ENCODE measurements at regions not wholly inside any gene's neighbourhood (a gene's known extent, or its start where the extent isn't known, plus 50 kb on each side); places are given as distances from the start of the nearest gene placed in this dataset.

DNA sequence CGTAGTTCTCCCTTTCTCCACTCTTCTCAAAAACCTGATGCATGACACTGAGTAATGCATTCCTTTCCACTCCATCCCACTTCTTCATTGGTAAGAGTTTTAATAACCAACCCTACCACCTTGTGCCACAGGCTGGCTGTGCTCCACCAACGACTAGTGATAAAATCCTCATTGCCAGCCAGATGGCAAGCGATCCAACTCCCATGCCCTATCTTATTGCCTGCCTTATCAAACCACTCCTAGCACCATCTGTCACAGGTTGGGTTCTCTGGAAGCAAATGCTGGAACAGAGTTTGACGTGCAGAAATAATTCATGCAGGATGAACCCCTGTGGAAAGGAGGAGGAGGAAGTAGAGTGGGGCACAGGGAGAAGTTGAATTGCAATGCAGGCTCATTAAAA lies 99.5 kb downstream of the CHD9NB start:
- TF ChIP-seq, protein P1, sequence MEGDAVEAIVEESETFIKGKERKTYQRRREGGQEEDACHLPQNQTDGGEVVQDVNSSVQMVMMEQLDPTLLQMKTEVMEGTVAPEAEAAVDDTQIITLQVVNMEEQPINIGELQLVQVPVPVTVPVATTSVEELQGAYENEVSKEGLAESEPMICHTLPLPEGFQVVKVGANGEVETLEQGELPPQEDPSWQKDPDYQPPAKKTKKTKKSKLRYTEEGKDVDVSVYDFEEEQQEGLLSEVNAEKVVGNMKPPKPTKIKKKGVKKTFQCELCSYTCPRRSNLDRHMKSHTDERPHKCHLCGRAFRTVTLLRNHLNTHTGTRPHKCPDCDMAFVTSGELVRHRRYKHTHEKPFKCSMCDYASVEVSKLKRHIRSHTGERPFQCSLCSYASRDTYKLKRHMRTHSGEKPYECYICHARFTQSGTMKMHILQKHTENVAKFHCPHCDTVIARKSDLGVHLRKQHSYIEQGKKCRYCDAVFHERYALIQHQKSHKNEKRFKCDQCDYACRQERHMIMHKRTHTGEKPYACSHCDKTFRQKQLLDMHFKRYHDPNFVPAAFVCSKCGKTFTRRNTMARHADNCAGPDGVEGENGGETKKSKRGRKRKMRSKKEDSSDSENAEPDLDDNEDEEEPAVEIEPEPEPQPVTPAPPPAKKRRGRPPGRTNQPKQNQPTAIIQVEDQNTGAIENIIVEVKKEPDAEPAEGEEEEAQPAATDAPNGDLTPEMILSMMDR (conservative IDR thresholded peaks at IDR 0.05): no peak
- no peak for TF ChIP-seq EZH2 (IDR thresholded peaks at IDR 0.05; ENCODE audit: low read depth)

Data from PC-9 (cell line).